Keratinocyte (primary cell): ENCODE measurements at regions not wholly inside any gene's neighbourhood (a gene's known extent, or its start where the extent isn't known, plus 50 kb on each side); places are given as distances from the start of the nearest gene placed in this dataset.

ENCODE experiments used
- EZH2 ChIP-seq: IDR thresholded peaks from one replicate; pipeline ENCODE4 v1.6.1; 2012; ENCODE audit warnings: inconsistent platforms, mild to moderate bottlenecking, low read length, moderate library complexity
- TF ChIP-seq, protein P1 (sequence below), 3 experiments: IDR thresholded peaks in 1 of 3; conservative IDR thresholded peaks in 1 of 3; optimal IDR thresholded peaks in 1 of 3; 2 replicates in 2 of 3; 3 replicates in 1 of 3; pipeline versions ENCODE3 to v1.5.1; 2011; ENCODE audit warnings: low read length in 3 of 3, mild to moderate bottlenecking in 3 of 3, moderate library complexity in 2 of 3, control low read depth in 1 of 3, inconsistent platforms in 1 of 3; ENCODE audit not compliant: insufficient read depth in 2 of 3; ENCODE audit errors: extremely low read depth in 1 of 3

DNA sequence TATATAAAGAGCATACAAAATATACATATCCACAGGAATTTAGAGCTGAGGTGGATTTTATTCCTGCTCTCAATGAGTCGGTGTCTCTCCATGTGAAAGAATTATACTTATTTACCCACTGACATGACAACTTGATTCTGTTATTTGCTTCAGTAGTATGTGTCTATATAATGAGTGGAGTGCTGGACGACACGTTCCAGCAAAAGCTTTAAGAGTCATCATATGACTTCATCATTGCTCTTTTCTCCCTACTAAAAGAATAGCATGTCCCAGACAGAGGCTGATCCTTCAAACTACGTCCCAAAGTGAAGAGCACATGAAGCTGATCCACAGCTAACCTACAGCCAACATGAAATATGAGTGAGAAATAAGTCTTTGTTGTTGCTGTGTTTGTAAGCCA lies 54.3 kb upstream of the GNB4 start:
- TF ChIP-seq, protein P1, sequence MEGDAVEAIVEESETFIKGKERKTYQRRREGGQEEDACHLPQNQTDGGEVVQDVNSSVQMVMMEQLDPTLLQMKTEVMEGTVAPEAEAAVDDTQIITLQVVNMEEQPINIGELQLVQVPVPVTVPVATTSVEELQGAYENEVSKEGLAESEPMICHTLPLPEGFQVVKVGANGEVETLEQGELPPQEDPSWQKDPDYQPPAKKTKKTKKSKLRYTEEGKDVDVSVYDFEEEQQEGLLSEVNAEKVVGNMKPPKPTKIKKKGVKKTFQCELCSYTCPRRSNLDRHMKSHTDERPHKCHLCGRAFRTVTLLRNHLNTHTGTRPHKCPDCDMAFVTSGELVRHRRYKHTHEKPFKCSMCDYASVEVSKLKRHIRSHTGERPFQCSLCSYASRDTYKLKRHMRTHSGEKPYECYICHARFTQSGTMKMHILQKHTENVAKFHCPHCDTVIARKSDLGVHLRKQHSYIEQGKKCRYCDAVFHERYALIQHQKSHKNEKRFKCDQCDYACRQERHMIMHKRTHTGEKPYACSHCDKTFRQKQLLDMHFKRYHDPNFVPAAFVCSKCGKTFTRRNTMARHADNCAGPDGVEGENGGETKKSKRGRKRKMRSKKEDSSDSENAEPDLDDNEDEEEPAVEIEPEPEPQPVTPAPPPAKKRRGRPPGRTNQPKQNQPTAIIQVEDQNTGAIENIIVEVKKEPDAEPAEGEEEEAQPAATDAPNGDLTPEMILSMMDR (optimal IDR thresholded peaks at IDR 0.05 in 1 of 3, IDR thresholded peaks at IDR 0.05 in 1 of 3, conservative IDR thresholded peaks at IDR 0.05 in 1 of 3; ENCODE audit: extremely low read depth in 1 of 3, insufficient read depth in 2 of 3, low read length in 3 of 3): no peak
- TF ChIP-seq EZH2: no peak
